ENCODE measurements at regions not wholly inside any gene's neighbourhood (a gene's known extent, or its start where the extent isn't known, plus 50 kb on each side); places are given as distances from the start of the nearest gene placed in this dataset.

DNA sequence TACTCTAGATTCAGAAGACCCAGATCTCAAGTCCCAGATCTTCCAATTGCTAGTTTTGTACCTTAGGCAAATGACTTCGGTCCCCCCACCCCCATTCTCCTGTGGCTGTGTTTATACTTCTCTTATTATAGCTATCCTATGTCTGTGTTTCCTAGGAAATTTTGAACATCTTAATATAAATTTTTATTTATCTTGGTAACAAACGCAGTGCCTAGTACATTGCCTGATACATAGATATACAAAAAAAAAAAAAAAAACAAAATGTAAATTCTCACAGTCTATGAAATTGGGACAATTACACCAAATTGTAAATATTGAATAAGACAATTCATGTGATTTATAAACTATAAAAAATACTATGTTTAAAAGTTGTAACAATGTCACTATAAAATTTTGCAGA, 84.1 kb upstream of the SLC44A3 start:
- no peak for DNase-seq (ENCODE audit: low read depth)
- no peak overlapping the region for H3K4me3 ChIP-seq (ENCODE audit: low read depth, low read length)
- TF ChIP-seq, protein P1, sequence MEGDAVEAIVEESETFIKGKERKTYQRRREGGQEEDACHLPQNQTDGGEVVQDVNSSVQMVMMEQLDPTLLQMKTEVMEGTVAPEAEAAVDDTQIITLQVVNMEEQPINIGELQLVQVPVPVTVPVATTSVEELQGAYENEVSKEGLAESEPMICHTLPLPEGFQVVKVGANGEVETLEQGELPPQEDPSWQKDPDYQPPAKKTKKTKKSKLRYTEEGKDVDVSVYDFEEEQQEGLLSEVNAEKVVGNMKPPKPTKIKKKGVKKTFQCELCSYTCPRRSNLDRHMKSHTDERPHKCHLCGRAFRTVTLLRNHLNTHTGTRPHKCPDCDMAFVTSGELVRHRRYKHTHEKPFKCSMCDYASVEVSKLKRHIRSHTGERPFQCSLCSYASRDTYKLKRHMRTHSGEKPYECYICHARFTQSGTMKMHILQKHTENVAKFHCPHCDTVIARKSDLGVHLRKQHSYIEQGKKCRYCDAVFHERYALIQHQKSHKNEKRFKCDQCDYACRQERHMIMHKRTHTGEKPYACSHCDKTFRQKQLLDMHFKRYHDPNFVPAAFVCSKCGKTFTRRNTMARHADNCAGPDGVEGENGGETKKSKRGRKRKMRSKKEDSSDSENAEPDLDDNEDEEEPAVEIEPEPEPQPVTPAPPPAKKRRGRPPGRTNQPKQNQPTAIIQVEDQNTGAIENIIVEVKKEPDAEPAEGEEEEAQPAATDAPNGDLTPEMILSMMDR (IDR thresholded peaks at IDR 0.05; ENCODE audit: insufficient read depth, low read depth, low read length, missing control alignments): no peak

GRCh38 chr1:94734963-94735901, 84.9 kb upstream of the SLC44A3 start:
- TF ChIP-seq, protein P1 (IDR thresholded peaks at IDR 0.05; ENCODE audit: insufficient read depth, low read depth, low read length, missing control alignments): no peak
- H3K4me3 ChIP-seq (ENCODE audit: low read depth, low read length): no peak overlapping the region
- DNase-seq (ENCODE audit: low read depth): no peak

DNA sequence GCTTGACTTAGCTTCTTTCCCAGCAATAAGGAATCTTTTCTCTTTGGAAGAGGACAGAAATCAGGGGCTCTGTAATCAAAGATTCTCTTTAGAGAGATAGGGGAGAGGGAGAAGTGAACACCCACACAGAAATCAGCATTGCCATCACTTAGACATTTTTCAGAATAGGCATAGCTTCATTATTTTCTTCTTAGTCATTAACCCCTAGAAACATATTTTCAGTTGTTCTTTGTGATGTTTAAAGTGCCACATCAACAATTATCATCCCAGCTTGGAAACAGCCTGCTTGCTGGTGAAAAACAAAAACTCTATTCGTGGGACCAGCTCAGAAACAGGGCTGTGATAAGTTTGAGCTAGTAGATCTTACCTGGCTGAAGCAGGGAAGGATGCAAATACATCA, 88.3 kb upstream of the SLC44A3 start:
- no peak overlapping the region for H3K4me3 ChIP-seq (ENCODE audit: low read depth, low read length)
- no peak for DNase-seq (ENCODE audit: low read depth)
- TF ChIP-seq, protein P1 (IDR thresholded peaks at IDR 0.05; ENCODE audit: insufficient read depth, low read depth, low read length, missing control alignments): no peak

DNA sequence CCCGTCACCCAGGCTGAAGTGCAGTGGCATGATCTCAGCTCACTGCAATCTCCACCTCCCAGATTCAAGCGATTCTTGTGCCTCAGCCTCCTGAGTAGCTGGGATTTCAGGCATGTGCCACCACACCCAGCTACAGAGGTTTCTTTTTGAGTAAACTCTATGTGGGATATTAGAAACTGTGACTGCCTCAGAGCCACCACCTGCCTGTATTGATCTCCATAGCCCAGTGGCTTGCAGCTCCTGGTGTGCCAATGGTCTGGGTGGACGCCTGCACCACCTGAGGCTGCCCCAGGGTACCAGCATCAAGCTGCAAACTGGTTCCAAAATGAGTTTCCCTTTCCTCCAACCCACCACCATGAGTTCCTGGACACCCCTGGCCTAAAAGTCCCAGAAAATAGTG, 89.7 kb upstream of the SLC44A3 start:
- TF ChIP-seq, protein P1 (IDR thresholded peaks at IDR 0.05; ENCODE audit: insufficient read depth, low read depth, low read length, missing control alignments): no peak
- no peak overlapping the region for H3K4me3 ChIP-seq (ENCODE audit: low read depth, low read length)
- no peak for DNase-seq (ENCODE audit: low read depth)

GRCh38 chr1:94729267-94729666, 90.9 kb upstream of the SLC44A3 start:
- TF ChIP-seq, protein P1 (IDR thresholded peaks at IDR 0.05; ENCODE audit: insufficient read depth, low read depth, low read length, missing control alignments): no peak
- no peak for DNase-seq (ENCODE audit: low read depth)
- H3K4me3 ChIP-seq (ENCODE audit: low read depth, low read length): no peak overlapping the region

- TF ChIP-seq, protein P1 (IDR thresholded peaks at IDR 0.05; ENCODE audit: insufficient read depth, low read depth, low read length, missing control alignments): no peak
- no peak overlapping the region for H3K4me3 ChIP-seq (ENCODE audit: low read depth, low read length)
- DNase-seq (ENCODE audit: low read depth): no peak
These were observed 92.1 kb upstream of the SLC44A3 start for GRCh38 chr1:94727846-94728715.
